Suprapubic skin (tissue), 3 donors: ENCODE measurements at regions not wholly inside any gene's neighbourhood (a gene's known extent, or its start where the extent isn't known, plus 50 kb on each side); places are given as distances from the start of the nearest gene placed in this dataset.

Experiments used
- POLR2AphosphoS5 ChIP-seq, 3 donors: sonication (generic); formaldehyde crosslinking; IDR thresholded peaks; one replicate each; pipeline ENCODE4 v1.6.1; 2017; ENCODE audit warnings: antibody characterized with exemption in 3 of 3
- TF ChIP-seq, protein P1 (sequence below), 2 donors: fragments of 200-600 bp in 1 of 2; fragments of 450-650 bp in 1 of 2; sonication (generic) in 1 of 2; IDR thresholded peaks; one replicate each; pipeline ENCODE4 v1.5.1; 2016 to 2019; ENCODE audit warnings: antibody characterized with exemption in 2 of 2, mild to moderate bottlenecking in 1 of 2, moderate library complexity in 1 of 2

DNA sequence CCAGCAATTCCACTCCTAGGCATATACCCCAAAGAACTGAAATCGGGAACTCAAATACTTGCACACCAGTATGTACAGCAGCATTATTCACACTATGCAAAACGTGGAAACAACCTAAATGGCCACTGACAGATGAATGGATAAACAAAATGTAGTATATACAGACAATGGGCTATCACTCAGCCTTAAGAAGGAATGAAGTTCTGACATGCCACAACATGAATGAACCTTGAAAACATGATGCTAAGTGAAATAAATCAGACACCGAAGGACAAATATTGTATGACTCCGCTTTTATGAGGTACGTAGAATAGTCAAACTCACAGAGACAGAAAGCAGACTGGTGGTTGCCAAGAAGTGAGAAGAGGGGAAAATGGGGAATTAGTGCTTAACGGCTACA is 59.1 kb upstream of the CCN6 start:
- TF ChIP-seq POLR2AphosphoS5 (IDR thresholded peaks at IDR 0.05), result no peak
- TF ChIP-seq, protein P1, sequence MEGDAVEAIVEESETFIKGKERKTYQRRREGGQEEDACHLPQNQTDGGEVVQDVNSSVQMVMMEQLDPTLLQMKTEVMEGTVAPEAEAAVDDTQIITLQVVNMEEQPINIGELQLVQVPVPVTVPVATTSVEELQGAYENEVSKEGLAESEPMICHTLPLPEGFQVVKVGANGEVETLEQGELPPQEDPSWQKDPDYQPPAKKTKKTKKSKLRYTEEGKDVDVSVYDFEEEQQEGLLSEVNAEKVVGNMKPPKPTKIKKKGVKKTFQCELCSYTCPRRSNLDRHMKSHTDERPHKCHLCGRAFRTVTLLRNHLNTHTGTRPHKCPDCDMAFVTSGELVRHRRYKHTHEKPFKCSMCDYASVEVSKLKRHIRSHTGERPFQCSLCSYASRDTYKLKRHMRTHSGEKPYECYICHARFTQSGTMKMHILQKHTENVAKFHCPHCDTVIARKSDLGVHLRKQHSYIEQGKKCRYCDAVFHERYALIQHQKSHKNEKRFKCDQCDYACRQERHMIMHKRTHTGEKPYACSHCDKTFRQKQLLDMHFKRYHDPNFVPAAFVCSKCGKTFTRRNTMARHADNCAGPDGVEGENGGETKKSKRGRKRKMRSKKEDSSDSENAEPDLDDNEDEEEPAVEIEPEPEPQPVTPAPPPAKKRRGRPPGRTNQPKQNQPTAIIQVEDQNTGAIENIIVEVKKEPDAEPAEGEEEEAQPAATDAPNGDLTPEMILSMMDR (IDR thresholded peaks at IDR 0.05), result no peak
